Fibroblast of peridontal ligament (primary cell): ENCODE measurements at regions not wholly inside any gene's neighbourhood (a gene's known extent, or its start where the extent isn't known, plus 50 kb on each side); places are given as distances from the start of the nearest gene placed in this dataset.

ENCODE experiments used
- DNase-seq: peaks from one replicate; pipeline ENCODE4 v3.0.0-alpha.2; 2010; ENCODE audit errors: extremely low read depth

GRCh38 chr18:3358310-3358709, 91.7 kb upstream of the TGIF1 start:
- DNase-seq = no peak

GRCh38 chr18:3360211-3360610, 89.8 kb upstream of the TGIF1 start:
- no peak for DNase-seq

GRCh38 chr18:3367491-3368091, 82.4 kb upstream of the TGIF1 start:
- peak; percentile 36 for DNase-seq

GRCh38 chr18:3368193-3368592, 81.8 kb upstream of the TGIF1 start:
- peak; percentile 85 for DNase-seq

- DNase-seq = no peak
These were observed 70.3 kb upstream of the TGIF1 start for GRCh38 chr18:3379685-3380084.

- peak; percentile 64 for DNase-seq
These were observed 69.5 kb upstream of the TGIF1 start for GRCh38 chr18:3380384-3380961.

GRCh38 chr18:3383381-3383915, 66.5 kb upstream of the TGIF1 start:
- DNase-seq = no peak

GRCh38 chr18:3384664-3385563, 65.1 kb upstream of the TGIF1 start:
- DNase-seq = no peak

GRCh38 chr18:3388323-3388722, 61.6 kb upstream of the TGIF1 start:
- DNase-seq = no peak

- no peak for DNase-seq
These were observed 61.0 kb upstream of the TGIF1 start for GRCh38 chr18:3388980-3389379.

GRCh38 chr18:3389977-3390376, 60.0 kb upstream of the TGIF1 start:
- no peak for DNase-seq

GRCh38 chr18:3391704-3392466, 58.1 kb upstream of the TGIF1 start:
- DNase-seq = no peak

- no peak for DNase-seq
These were observed 57.5 kb upstream of the TGIF1 start for GRCh38 chr18:3392467-3392855.

GRCh38 chr18:3394648-3395047, 55.3 kb upstream of the TGIF1 start:
- DNase-seq = no peak

GRCh38 chr18:3395466-3395865, 54.5 kb upstream of the TGIF1 start:
- DNase-seq = no peak

GRCh38 chr18:3397031-3397750, 52.8 kb upstream of the TGIF1 start:
- DNase-seq = no peak

- DNase-seq = no peak
These were observed 52.2 kb upstream of the TGIF1 start for GRCh38 chr18:3397786-3398185.
